Skin epidermis (tissue), 12 donors: ENCODE measurements at regions not wholly inside any gene's neighbourhood (a gene's known extent, or its start where the extent isn't known, plus 50 kb on each side); places are given as distances from the start of the nearest gene placed in this dataset.
"Not testable (repeated sequence)": the region's sequence is repeated elsewhere in the genome, so short reads cannot be mapped to it uniquely, and the experiment has no call there.

Experiments used
- H3K27ac ChIP-seq, 21 experiments: fragments of 200-600 bp; sonication (generic) in 11 of 21; one replicate each; pipeline ENCODE4 v1.5.0; 2020; ENCODE audit warnings: mild to moderate bottlenecking in 3 of 21, inconsistent platforms in 2 of 21, moderate library complexity in 2 of 21
- H3K4me3 ChIP-seq, 7 experiments: fragments of 200-600 bp; sonication (generic) in 2 of 7; one replicate each; pipeline ENCODE4 v1.5.0; 2020; ENCODE audit warnings: inconsistent platforms in 2 of 7, mild to moderate bottlenecking in 2 of 7, moderate library complexity in 1 of 7

DNA sequence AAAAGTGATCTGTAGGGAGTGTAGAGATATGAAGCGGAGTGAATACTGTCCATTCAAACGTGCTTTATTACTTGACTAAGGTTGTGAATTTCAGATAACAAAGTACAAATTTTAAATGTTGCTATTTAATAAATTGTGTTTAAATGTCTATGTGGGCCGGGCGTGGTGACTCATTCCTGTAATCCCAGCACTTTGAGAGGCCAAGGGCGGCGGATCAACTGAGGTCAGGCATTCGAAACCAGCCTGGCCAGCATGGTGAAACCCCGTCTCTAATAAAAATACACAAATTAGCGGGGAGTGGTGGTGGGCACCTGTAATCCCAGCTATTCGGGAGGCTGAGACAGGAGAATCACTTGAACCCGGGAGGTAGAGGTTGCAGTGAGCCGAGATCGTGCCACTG lies 1544.1 kb downstream of the SLITRK5 start:
- H3K27ac ChIP-seq, H3K4me3 ChIP-seq: not testable (repeated sequence)

DNA sequence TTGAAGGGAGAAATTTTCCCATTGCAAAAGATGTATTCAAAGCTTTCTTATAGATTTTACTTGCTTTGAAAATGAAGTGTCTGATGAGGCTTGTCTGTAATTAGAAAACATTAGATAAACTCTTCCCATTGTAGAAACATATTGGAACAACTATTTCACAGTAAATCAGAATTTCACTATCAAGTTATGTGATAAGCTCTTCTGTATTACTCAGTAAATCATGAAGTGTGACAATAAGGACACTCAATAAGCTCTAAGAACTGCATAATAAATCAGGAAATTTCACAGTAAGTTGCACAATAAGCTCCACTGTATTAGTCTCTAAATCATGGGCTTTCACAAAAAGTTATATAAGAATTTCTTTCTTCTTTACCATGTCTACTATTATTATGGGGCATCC lies 1546.6 kb downstream of the SLITRK5 start:
- no peak overlapping the region for H3K4me3 ChIP-seq
- H3K27ac ChIP-seq, result no peak overlapping the region

- Histone ChIP-seq H3K27ac (no peak overlapping the region), H3K4me3 (no peak overlapping the region)
These were observed 1550.5 kb downstream of the SLITRK5 start for GRCh38 chr13:89221557-89222158.

DNA sequence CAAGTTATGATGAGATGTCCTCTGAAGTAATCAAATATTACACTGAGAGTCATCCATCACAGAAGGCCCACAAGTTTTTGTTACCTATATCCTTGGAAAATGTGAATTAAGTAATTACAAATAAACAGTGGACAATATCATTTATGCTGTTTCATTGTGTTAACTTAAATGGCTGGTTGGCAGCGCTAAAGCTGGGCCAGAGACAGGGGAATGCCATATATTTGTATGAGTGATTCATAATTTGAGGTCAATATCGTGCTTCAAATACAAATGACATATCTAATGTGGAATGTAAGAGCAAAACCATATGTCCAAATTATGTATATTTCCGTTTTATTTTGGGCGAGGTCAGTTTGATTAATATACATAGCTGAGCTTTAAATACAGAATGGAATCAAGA lies 1556.2 kb downstream of the SLITRK5 start:
- no peak overlapping the region for H3K27ac ChIP-seq
- H3K4me3 ChIP-seq, result no peak overlapping the region

DNA sequence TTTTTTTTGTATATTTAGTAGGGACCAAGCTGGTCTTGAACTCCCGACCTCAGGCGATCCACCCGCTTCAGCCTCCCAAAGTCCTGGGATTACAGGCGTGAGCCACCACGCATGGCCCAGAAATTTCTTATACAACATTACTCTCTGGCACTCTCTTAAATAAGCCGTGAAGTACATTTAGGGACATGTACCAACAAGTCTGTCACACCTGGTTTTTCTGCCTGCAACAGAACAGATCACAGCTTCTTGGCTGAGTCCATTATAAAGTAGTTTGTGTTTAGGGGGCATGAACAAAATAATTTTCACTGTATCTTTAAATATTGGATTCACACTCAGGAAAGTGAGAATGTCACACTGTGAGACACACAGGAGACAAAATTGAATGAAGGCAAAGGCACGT lies 1567.3 kb downstream of the SLITRK5 start:
- Histone ChIP-seq H3K4me3 (no peak overlapping the region), H3K27ac (no peak overlapping the region)

- Histone ChIP-seq H3K4me3 (no peak overlapping the region), H3K27ac (no peak overlapping the region)
These were observed 1568.4 kb downstream of the SLITRK5 start for GRCh38 chr13:89239361-89240127.

DNA sequence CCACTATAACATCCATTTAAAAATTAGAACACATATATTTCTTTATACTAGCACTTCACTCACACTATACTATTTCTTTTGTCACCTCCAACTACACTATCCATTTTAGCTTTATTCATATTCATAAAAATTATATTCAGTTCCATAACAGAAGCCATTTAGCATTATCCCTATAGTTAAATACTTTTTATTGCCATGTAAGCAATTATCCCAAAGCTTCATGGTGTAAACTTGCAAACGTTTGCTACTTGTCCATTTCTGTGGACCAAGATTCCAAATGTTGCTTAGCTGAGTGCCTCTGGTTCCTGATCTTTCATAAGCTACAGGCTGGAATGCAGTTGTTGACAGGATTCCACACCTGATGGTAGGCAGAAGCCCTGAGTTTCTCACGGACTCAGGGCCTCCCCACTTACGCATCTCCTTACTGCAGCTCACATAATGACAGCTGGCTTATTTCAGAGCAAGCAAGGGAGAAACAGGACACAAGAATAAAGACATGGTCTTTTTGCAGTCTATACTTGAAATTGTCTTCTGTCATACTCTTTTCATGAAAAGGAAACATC lies 1584.8 kb downstream of the SLITRK5 start:
- no peak overlapping the region for H3K27ac ChIP-seq
- H3K4me3 ChIP-seq, result no peak overlapping the region

DNA sequence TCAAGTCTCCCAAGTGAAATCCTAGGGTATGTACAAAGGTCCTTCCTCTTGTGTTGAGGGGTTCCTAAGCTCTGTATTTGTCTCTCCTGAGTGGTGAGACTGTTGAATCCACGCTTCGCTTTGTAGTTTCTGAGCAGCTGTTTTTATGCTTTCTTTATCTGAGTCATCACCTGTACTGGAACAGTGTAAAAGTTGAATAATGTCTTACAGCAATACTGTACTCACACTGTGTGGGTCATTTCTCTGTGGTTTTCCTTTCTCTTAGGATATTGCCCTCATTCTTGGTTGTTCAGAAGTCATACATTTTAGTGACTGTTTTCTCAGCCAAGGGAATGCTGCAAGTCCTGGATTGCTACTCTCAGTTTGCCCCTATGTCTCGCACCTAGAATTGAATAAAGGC lies 1596.6 kb downstream of the SLITRK5 start:
- H3K27ac ChIP-seq, result no peak overlapping the region
- no peak overlapping the region for H3K4me3 ChIP-seq

GRCh38 chr13:89269737-89270136 lies 1598.6 kb downstream of the SLITRK5 start:
- H3K27ac ChIP-seq, result no peak overlapping the region
- no peak overlapping the region for H3K4me3 ChIP-seq

DNA sequence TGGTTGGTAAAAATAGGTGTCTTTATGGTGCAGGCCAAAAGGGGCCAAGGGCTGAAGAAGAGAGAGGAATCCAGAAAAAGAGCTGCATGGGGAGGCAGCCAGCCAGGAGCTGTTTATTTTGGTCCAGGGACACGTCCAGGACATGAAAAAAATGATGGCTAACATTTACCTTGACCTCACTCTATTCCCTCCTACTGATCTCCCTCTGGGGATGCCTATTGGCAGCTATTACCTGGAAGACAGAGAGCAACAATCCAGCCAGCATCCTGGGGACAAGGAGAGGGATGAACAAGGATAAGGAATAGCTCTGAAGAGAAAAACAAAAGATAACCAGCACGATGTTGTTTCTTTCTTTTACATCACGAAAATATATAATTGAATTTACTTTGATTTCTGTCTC lies 1599.6 kb downstream of the SLITRK5 start:
- H3K4me3 ChIP-seq, result no peak overlapping the region
- H3K27ac ChIP-seq, result no peak overlapping the region

GRCh38 chr13:89279374-89279773 lies 1608.2 kb downstream of the SLITRK5 start:
- no peak overlapping the region for H3K27ac ChIP-seq

GRCh38 chr13:89281331-89281730 lies 1610.2 kb downstream of the SLITRK5 start:
- Histone ChIP-seq H3K27ac (no peak overlapping the region), H3K4me3 (no peak overlapping the region)

More at GRCh38 chr13:89279374-89279773, 1608.2 kb downstream of the SLITRK5 start:
- no peak overlapping the region for H3K4me3 ChIP-seq

DNA sequence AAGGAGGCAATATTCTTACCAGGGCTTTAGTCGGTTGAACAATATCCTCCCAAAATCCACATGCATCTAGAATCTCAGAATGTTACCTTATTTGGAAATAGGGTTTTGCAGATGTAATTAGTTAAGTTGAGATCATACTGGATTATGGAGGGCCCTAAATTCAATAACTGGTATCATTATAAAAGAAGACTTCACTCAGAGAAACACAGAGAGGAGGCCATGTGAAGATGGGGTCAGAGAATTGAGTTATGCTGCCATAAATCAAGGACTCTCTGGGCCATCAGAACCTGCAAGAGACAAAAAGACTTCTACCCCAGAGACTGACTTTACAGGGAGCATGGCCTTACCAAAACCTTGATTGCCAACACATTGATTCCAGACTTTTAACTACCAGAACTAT lies 1611.1 kb downstream of the SLITRK5 start:
- no peak overlapping the region for H3K4me3 ChIP-seq
- H3K27ac ChIP-seq, result no peak overlapping the region

DNA sequence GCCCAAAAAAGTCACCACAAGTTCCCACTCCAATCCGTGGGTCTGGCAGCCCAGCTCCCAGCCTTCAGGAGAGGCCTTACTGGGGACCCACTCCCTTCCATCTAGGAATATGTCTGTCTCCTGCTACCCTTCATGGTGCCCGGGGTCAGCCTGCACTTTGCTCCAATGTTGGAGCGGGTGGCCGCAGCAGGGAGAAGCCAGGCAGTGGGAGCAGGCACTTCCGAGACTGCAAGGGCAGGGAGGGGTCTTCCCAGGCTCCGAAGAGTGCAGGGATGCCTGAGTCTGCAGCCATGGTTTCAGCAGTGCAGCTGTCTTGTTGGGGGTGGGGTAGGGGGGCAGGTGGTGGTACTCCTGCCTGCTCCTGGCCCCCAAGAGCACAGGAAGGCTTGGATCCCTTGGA lies 1616.2 kb downstream of the SLITRK5 start:
- Histone ChIP-seq H3K27ac (no peak overlapping the region), H3K4me3 (no peak overlapping the region)

- Histone ChIP-seq H3K27ac (no peak overlapping the region), H3K4me3 (no peak overlapping the region)
These were observed 1623.1 kb downstream of the SLITRK5 start for GRCh38 chr13:89294115-89294867.

DNA sequence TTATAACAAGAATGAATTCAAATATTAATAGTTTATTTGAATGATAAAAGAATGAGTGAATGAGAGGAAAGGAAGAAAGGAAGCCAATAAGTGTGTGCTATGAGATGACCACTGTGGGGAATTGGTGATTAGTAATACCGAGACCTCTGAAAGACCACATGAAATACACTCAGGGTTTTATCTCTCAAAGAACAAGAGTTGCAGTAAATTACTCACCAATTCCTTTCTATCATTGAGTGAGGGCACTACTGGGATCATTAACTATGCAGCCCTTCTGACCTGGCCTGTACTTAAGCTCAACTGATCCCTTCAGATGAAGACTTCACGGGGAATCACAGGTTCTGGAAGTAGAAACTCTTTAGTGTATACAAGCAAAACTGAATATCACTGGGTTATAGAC lies 1636.1 kb downstream of the SLITRK5 start:
- Histone ChIP-seq H3K4me3 (no peak overlapping the region), H3K27ac (no peak overlapping the region)

GRCh38 chr13:89310943-89311672 lies 1639.9 kb downstream of the SLITRK5 start:
- no peak overlapping the region for H3K27ac ChIP-seq
- no peak overlapping the region for H3K4me3 ChIP-seq

- no peak overlapping the region for H3K27ac ChIP-seq
- no peak overlapping the region for H3K4me3 ChIP-seq
These were observed 1644.1 kb downstream of the SLITRK5 start for GRCh38 chr13:89315287-89315686.

GRCh38 chr13:89322466-89322865 lies 1651.3 kb downstream of the SLITRK5 start:
- H3K4me3 ChIP-seq, result no peak overlapping the region
- no peak overlapping the region for H3K27ac ChIP-seq

DNA sequence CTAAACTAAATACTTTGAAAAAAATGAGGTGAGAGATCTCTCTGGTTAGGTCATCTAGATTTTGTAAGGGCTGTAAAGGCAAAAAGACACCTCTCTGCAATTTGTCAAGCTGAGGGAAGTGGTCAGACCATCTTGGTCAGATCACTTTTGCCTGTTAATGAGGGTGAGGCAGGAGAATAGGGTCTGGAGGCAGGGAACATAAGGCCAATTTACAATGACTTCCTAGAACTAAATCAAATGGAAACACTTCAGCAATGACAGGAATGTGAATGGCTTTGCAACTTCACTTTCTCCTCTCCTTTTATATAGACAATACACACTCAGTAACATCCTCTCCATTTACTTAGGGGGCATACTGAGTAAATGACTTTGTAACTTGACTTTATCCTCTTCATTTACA lies 1653.4 kb downstream of the SLITRK5 start:
- Histone ChIP-seq H3K4me3 (no peak overlapping the region), H3K27ac (no peak overlapping the region)
